ENCODE measurements at regions not wholly inside any gene's neighbourhood (a gene's known extent, or its start where the extent isn't known, plus 50 kb on each side); places are given as distances from the start of the nearest gene placed in this dataset.
A peak's percentile ranks its signal among the peaks of the same experiment; 100 is the strongest.

DNA sequence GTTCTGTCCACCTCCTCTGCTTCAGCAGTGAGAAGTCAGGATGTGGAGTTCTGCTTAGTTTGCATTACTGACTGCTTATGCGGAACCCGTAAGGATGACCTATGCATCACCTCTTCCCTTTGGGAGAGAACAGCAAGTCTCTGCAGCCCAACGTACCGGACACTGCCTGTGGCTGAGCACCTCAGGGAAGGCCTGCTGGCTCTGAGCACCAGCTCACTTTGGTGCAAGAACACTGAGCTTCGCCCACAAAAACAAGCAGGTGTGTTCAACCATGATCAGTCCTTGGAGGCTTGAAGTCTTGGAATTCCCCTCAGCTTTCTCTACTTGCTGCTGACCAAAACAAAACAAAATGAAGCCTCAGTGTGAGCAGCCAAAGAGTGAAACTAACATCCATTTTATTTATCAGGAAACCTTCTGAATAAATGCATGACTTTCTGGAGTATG, 52.7 kb upstream of the NCK2 start:
- peaks cover 0 to 6% (median 0%) of the 10 kb centered on the region in 7 donors for H3K4me1 Mint-ChIP-seq
- H3K27ac Mint-ChIP-seq: no peak overlapping the region
- ATAC-seq (no peak), DNase-seq (no peak)
- Histone ChIP-seq H3K4me3 (ENCODE audit: low read length) (no peak overlapping the region), H3K27me3 (ENCODE audit: control insufficient read depth in 2 of 2, insufficient read depth in 2 of 2, low read length in 2 of 2) (no peaks in the 10 kb centered on the region), H3K9me3 (ENCODE audit: control insufficient read depth in 2 of 3, low read length in 3 of 3) (no peaks in the 10 kb centered on the region), H3K27ac (ENCODE audit: low read depth, low read length) (no peak overlapping the region), H3K36me3 (ENCODE audit: control insufficient read depth in 2 of 3, insufficient read depth in 3 of 3, low read length in 3 of 3) (no peaks in the 10 kb centered on the region), H3K4me1 (ENCODE audit: control insufficient read depth in 2 of 2, insufficient read depth in 2 of 2, low read length in 2 of 2) (no peaks in the 10 kb centered on the region)
- H3K4me3 Mint-ChIP-seq: no peak overlapping the region
- peaks cover 0 to 11% (median 0%) of the 10 kb centered on the region in 11 donors for H3K9me3 Mint-ChIP-seq
- no peaks in the 10 kb centered on the region for H3K27me3 Mint-ChIP-seq
- CTCF ChIA-PET: no interaction called here
- intact Hi-C loops (cut with micrococcal nuclease): no loop called here
- POLR2A ChIA-PET: no interaction called here
- peaks cover 0 to 4% (median 0%) of the 10 kb centered on the region in 5 donors for H3K36me3 Mint-ChIP-seq

- POLR2A ChIA-PET: no interaction called here
- no peak for ATAC-seq
- H3K27me3 ChIP-seq (ENCODE audit: control insufficient read depth in 2 of 2, insufficient read depth in 2 of 2, low read length in 2 of 2): no peaks in the 10 kb centered on the region
- no peak overlapping the region for H3K27ac ChIP-seq (ENCODE audit: low read depth, low read length)
- DNase-seq: no peak
- CTCF ChIA-PET: no interaction called here
- no peak overlapping the region for H3K4me3 Mint-ChIP-seq
- H3K4me1 Mint-ChIP-seq: peaks cover 0 to 6% (median 0%) of the 10 kb centered on the region in 7 donors
- peaks cover 0 to 9% (median 0%) of the 10 kb centered on the region in 11 donors for H3K9me3 Mint-ChIP-seq
- peaks cover 0 to 4% (median 0%) of the 10 kb centered on the region in 5 donors for H3K36me3 Mint-ChIP-seq
- H3K27ac Mint-ChIP-seq: no peak overlapping the region
- no peaks in the 10 kb centered on the region for H3K9me3 ChIP-seq (ENCODE audit: control insufficient read depth in 2 of 3, low read length in 3 of 3)
- no peak overlapping the region for H3K4me3 ChIP-seq (ENCODE audit: low read length)
- no peaks in the 10 kb centered on the region for H3K36me3 ChIP-seq (ENCODE audit: control insufficient read depth in 2 of 3, insufficient read depth in 3 of 3, low read length in 3 of 3)
- H3K27me3 Mint-ChIP-seq: no peaks in the 10 kb centered on the region
- intact Hi-C loops (cut with micrococcal nuclease): no loop called here
- H3K4me1 ChIP-seq (ENCODE audit: control insufficient read depth in 2 of 2, insufficient read depth in 2 of 2, low read length in 2 of 2): no peaks in the 10 kb centered on the region
Measured at GRCh38 chr2:105690566-105690965, 54.1 kb upstream of the NCK2 start.

DNA sequence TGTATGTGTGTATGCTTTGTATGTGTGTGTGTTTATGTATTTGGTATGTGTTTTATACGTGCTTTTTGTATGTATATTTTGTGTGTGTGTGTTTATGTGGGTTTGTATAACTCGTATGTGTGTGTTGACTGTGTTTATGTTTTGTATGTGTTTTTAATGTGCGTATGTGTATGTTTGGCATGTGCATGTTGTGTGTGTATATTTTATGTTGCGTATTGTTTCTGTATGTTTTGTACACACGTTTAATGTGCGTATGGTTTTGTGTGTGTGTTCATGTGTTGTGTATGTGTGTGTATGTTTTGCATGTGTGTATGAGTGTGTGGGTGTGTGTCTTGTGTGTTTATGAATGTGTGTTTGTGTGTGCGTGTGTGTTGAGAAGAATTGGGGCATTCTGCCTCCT, 55.2 kb upstream of the NCK2 start:
- H3K4me3 ChIP-seq (ENCODE audit: low read length): no peak overlapping the region
- no peaks in the 10 kb centered on the region for H3K27me3 ChIP-seq (ENCODE audit: control insufficient read depth in 2 of 2, insufficient read depth in 2 of 2, low read length in 2 of 2)
- ATAC-seq: no peak
- H3K4me1 ChIP-seq (ENCODE audit: control insufficient read depth in 2 of 2, insufficient read depth in 2 of 2, low read length in 2 of 2): no peaks in the 10 kb centered on the region
- intact Hi-C loops (cut with micrococcal nuclease): no loop called here
- peaks cover 0 to 2% (median 0%) of the 10 kb centered on the region in 5 donors for H3K27me3 Mint-ChIP-seq
- H3K4me1 Mint-ChIP-seq: peaks cover 0 to 6% (median 0%) of the 10 kb centered on the region in 7 donors
- H3K4me3 Mint-ChIP-seq: no peak overlapping the region
- H3K9me3 ChIP-seq (ENCODE audit: control insufficient read depth in 2 of 3, low read length in 3 of 3): no peaks in the 10 kb centered on the region
- peaks cover 0 to 7% (median 0%) of the 10 kb centered on the region in 11 donors for H3K9me3 Mint-ChIP-seq
- H3K27ac Mint-ChIP-seq: peak overlapping the region in 1 of 9 donors; percentile 26
- POLR2A ChIA-PET: no interaction called here
- peaks cover 0 to 4% (median 0%) of the 10 kb centered on the region in 5 donors for H3K36me3 Mint-ChIP-seq
- no peak overlapping the region for H3K27ac ChIP-seq (ENCODE audit: low read depth, low read length)
- CTCF ChIA-PET: no interaction called here
- DNase-seq: no peak
- H3K36me3 ChIP-seq (ENCODE audit: control insufficient read depth in 2 of 3, insufficient read depth in 3 of 3, low read length in 3 of 3): no peaks in the 10 kb centered on the region

DNA sequence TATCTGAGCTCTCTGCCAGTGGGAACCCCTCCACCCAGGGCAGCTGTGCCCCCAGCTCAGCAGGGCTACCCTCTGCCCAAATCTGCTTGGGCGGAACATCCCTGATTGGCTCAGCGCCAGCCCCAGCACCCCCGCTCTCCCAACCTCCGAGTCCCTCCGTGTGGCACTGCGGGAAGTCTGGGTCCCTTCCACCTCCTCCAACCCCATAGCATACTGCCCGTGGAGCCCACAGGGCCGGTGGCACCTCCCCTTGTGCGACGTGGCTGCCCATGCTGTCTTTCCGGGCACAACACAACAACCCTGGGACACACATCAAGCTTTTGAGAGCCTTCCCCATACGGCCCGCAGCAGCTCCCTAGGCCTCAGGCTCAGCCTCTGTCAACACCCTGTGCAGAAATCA, 55.8 kb upstream of the NCK2 start:
- Mint-ChIP-seq H3K9me3 (peaks cover 0 to 5% (median 0%) of the 10 kb centered on the region in 11 donors), H3K36me3 (peaks cover 0 to 4% (median 0%) of the 10 kb centered on the region in 5 donors), H3K27me3 (peaks cover 0 to 2% (median 0%) of the 10 kb centered on the region in 5 donors), H3K4me1 (peaks cover 0 to 6% (median 0%) of the 10 kb centered on the region in 7 donors), H3K4me3 (no peak overlapping the region), H3K27ac (peak overlapping the region in 1 of 9 donors; percentile 26)
- H3K36me3 ChIP-seq (ENCODE audit: control insufficient read depth in 2 of 3, insufficient read depth in 3 of 3, low read length in 3 of 3): no peaks in the 10 kb centered on the region
- no peak overlapping the region for H3K27ac ChIP-seq (ENCODE audit: low read depth, low read length)
- no peaks in the 10 kb centered on the region for H3K9me3 ChIP-seq (ENCODE audit: control insufficient read depth in 2 of 3, low read length in 3 of 3)
- H3K4me3 ChIP-seq (ENCODE audit: low read length): no peak overlapping the region
- no peak for ATAC-seq
- intact Hi-C loops (cut with micrococcal nuclease): no loop called here
- CTCF ChIA-PET: no interaction called here
- no peaks in the 10 kb centered on the region for H3K4me1 ChIP-seq (ENCODE audit: control insufficient read depth in 2 of 2, insufficient read depth in 2 of 2, low read length in 2 of 2)
- no peaks in the 10 kb centered on the region for H3K27me3 ChIP-seq (ENCODE audit: control insufficient read depth in 2 of 2, insufficient read depth in 2 of 2, low read length in 2 of 2)
- DNase-seq: no peak
- POLR2A ChIA-PET: no interaction called here

- POLR2A ChIA-PET: no interaction called here
- no peak for ATAC-seq
- H3K9me3 Mint-ChIP-seq: peaks cover 0 to 5% (median 0%) of the 10 kb centered on the region in 11 donors
- H3K4me3 ChIP-seq (ENCODE audit: low read length): no peak overlapping the region
- H3K4me1 Mint-ChIP-seq: peaks cover 0 to 5% (median 0%) of the 10 kb centered on the region in 7 donors
- H3K27me3 Mint-ChIP-seq: peaks cover 0 to 2% (median 0%) of the 10 kb centered on the region in 5 donors
- no peaks in the 10 kb centered on the region for H3K27me3 ChIP-seq (ENCODE audit: control insufficient read depth in 2 of 2, insufficient read depth in 2 of 2, low read length in 2 of 2)
- no peaks in the 10 kb centered on the region for H3K4me1 ChIP-seq (ENCODE audit: control insufficient read depth in 2 of 2, insufficient read depth in 2 of 2, low read length in 2 of 2)
- H3K4me3 Mint-ChIP-seq: no peak overlapping the region
- no peaks in the 10 kb centered on the region for H3K36me3 ChIP-seq (ENCODE audit: control insufficient read depth in 2 of 3, insufficient read depth in 3 of 3, low read length in 3 of 3)
- no peak for DNase-seq
- CTCF ChIA-PET: no interaction called here
- H3K9me3 ChIP-seq (ENCODE audit: control insufficient read depth in 2 of 3, low read length in 3 of 3): no peaks in the 10 kb centered on the region
- H3K27ac ChIP-seq (ENCODE audit: low read depth, low read length): no peak overlapping the region
- intact Hi-C loops (cut with micrococcal nuclease): no loop called here
- H3K27ac Mint-ChIP-seq: no peak overlapping the region
- peaks cover 0 to 4% (median 0%) of the 10 kb centered on the region in 5 donors for H3K36me3 Mint-ChIP-seq
Measured at GRCh38 chr2:105686588-105686987, 58.1 kb upstream of the NCK2 start.

GRCh38 chr2:105683011-105683492, 61.7 kb upstream of the NCK2 start:
- Mint-ChIP-seq H3K27ac (no peak overlapping the region), H3K4me3 (no peak overlapping the region), H3K36me3 (no peaks in the 10 kb centered on the region), H3K27me3 (peaks cover 0 to 7% (median 0%) of the 10 kb centered on the region in 5 donors), H3K4me1 (peaks cover 0 to 7% (median 0%) of the 10 kb centered on the region in 7 donors), H3K9me3 (peaks cover 0 to 4% (median 0%) of the 10 kb centered on the region in 11 donors)
- Histone ChIP-seq H3K9me3 (ENCODE audit: control insufficient read depth in 2 of 3, low read length in 3 of 3) (no peaks in the 10 kb centered on the region), H3K27me3 (ENCODE audit: control insufficient read depth in 2 of 2, insufficient read depth in 2 of 2, low read length in 2 of 2) (no peaks in the 10 kb centered on the region), H3K4me1 (ENCODE audit: control insufficient read depth in 2 of 2, insufficient read depth in 2 of 2, low read length in 2 of 2) (no peaks in the 10 kb centered on the region), H3K4me3 (ENCODE audit: low read length) (no peak overlapping the region), H3K27ac (ENCODE audit: low read depth, low read length) (no peak overlapping the region), H3K36me3 (ENCODE audit: control insufficient read depth in 2 of 3, insufficient read depth in 3 of 3, low read length in 3 of 3) (no peaks in the 10 kb centered on the region)
- POLR2A ChIA-PET: interaction anchor here (0.6 kb wide), 1 partner anchor 55 kb away, joined by 4 read pairs; no protein-coding TSS in a partner anchor
- no peak for ATAC-seq
- intact Hi-C loops (cut with micrococcal nuclease): no loop called here
- CTCF ChIA-PET: no interaction called here
- DNase-seq: no peak

- Histone ChIP-seq H3K27ac (ENCODE audit: low read depth, low read length) (no peak overlapping the region), H3K4me1 (ENCODE audit: control insufficient read depth in 2 of 2, insufficient read depth in 2 of 2, low read length in 2 of 2) (no peaks in the 10 kb centered on the region), H3K9me3 (ENCODE audit: control insufficient read depth in 2 of 3, low read length in 3 of 3) (no peaks in the 10 kb centered on the region), H3K4me3 (ENCODE audit: low read length) (no peak overlapping the region), H3K27me3 (ENCODE audit: control insufficient read depth in 2 of 2, insufficient read depth in 2 of 2, low read length in 2 of 2) (no peaks in the 10 kb centered on the region), H3K36me3 (ENCODE audit: control insufficient read depth in 2 of 3, insufficient read depth in 3 of 3, low read length in 3 of 3) (no peaks in the 10 kb centered on the region)
- H3K4me3 Mint-ChIP-seq: no peak overlapping the region
- intact Hi-C loops (cut with micrococcal nuclease): no loop called here
- DNase-seq (no peak), ATAC-seq (no peak)
- no peak overlapping the region for H3K27ac Mint-ChIP-seq
- POLR2A ChIA-PET: no interaction called here
- H3K27me3 Mint-ChIP-seq: peaks cover 0 to 7% (median 0%) of the 10 kb centered on the region in 5 donors
- CTCF ChIA-PET: no interaction called here
- no peaks in the 10 kb centered on the region for H3K36me3 Mint-ChIP-seq
- peaks cover 0 to 4% (median 0%) of the 10 kb centered on the region in 11 donors for H3K9me3 Mint-ChIP-seq
- peaks cover 0 to 7% (median 0%) of the 10 kb centered on the region in 7 donors for H3K4me1 Mint-ChIP-seq
Measured at GRCh38 chr2:105682401-105682800, 62.3 kb upstream of the NCK2 start.
